Chondrocyte (in vitro differentiated cells): ENCODE measurements at regions not wholly inside any gene's neighbourhood (a gene's known extent, or its start where the extent isn't known, plus 50 kb on each side); places are given as distances from the start of the nearest gene placed in this dataset.
A peak's percentile ranks its signal among the peaks of the same experiment; 100 is the strongest.

ENCODE experiments used
- DNase-seq: peaks from one replicate; pipeline ENCODE4 v3.0.0; 2021; ENCODE audit warnings: mixed read lengths, low spot score
- H3K27ac Mint-ChIP-seq: one replicate; pipeline ENCODE4 v1.8.0; 2021; ENCODE audit warnings: mild to moderate bottlenecking, moderate library complexity, mixed read lengths; ENCODE audit not compliant: unreplicated experiment
- H3K27me3 Mint-ChIP-seq: 2 replicates; pipeline ENCODE4 v1.8.0; 2021; ENCODE audit warnings: low read depth, mixed read lengths
- H3K36me3 Mint-ChIP-seq: 2 replicates; pipeline ENCODE4 v1.8.0; 2021; ENCODE audit warnings: low read depth, mixed read lengths
- H3K4me1 Mint-ChIP-seq: 2 replicates; pipeline ENCODE4 v1.8.0; 2021; ENCODE audit warnings: low read depth, mild to moderate bottlenecking, mixed read lengths
- H3K4me3 Mint-ChIP-seq: one replicate; pipeline ENCODE4 v1.8.0; 2021; ENCODE audit warnings: mild to moderate bottlenecking, moderate library complexity, mixed read lengths; ENCODE audit not compliant: unreplicated experiment
- H3K9me3 Mint-ChIP-seq: 2 replicates; pipeline ENCODE4 v1.8.0; 2021; ENCODE audit warnings: low read depth, mixed read lengths
- TF ChIP-seq, protein P1 (sequence below): fragments of 200-600 bp; sonication (generic); IDR thresholded peaks from 2 replicates; pipeline ENCODE4 v1.5.0; 2021; ENCODE audit warnings: antibody characterized with exemption, mild to moderate bottlenecking, moderate library complexity

DNA sequence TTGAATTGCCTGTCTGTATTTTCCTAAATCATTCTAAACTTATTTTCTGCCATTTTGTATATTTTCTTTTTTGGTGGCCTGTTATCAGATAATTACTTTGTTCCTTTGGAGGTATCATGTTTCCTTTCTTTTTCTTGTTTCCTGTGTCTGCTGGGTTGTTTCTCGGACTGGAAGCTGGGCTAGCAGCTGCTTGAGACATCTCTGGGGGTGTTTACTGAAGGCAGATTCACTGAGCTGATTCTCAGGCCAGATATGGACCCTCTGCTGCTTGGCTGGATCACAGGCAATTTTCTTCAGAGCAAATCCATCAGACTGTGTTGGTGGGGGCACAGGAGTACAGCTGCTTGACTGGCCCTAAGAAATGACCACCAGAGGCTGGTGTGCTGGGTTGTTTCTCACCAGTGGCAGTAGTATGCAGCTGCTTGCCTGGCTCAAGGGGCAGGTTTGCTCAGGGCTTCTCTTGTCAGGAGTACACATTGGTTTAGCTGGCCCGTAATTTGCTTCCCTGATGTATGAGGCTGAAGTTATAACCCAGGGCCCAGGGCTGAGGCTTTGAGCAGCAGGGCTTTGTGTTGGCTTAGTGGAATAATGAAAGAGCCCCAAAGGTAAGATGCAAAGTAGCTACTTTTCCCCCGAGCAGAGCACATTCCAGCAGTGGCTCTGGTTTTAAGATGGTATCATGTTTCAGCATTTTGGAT lies 680.6 kb downstream of the TECRL start:
- Mint-ChIP-seq H3K36me3 (no peaks in the 10 kb centered on the region), H3K27ac (no peak overlapping the region), H3K4me3 (no peak overlapping the region), H3K9me3 (no peaks in the 10 kb centered on the region), H3K4me1 (no peaks in the 10 kb centered on the region), H3K27me3 (peaks cover 9% of the 10 kb centered on the region)
- TF ChIP-seq, protein P1, sequence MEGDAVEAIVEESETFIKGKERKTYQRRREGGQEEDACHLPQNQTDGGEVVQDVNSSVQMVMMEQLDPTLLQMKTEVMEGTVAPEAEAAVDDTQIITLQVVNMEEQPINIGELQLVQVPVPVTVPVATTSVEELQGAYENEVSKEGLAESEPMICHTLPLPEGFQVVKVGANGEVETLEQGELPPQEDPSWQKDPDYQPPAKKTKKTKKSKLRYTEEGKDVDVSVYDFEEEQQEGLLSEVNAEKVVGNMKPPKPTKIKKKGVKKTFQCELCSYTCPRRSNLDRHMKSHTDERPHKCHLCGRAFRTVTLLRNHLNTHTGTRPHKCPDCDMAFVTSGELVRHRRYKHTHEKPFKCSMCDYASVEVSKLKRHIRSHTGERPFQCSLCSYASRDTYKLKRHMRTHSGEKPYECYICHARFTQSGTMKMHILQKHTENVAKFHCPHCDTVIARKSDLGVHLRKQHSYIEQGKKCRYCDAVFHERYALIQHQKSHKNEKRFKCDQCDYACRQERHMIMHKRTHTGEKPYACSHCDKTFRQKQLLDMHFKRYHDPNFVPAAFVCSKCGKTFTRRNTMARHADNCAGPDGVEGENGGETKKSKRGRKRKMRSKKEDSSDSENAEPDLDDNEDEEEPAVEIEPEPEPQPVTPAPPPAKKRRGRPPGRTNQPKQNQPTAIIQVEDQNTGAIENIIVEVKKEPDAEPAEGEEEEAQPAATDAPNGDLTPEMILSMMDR, result no peak
- DNase-seq, result no peak

DNA sequence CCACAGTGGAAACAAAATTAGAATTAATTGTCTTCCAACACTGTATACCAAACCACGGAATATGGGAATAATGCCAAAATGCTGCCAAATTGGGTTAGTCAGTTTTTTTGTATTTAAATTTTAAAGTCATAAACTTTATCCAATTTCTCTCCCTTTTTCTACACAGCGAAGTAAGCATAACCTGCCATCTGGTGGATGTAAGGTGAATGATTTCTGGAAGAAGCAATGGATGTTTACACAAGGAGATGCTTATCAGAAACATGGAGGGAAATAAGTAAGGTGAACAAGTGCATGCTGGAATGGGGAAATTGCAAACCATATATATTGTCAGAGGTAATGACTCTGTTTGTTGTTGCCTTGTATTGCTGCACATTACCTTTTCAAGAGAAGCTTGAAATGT lies 691.9 kb downstream of the TECRL start:
- no peak overlapping the region for H3K4me3 Mint-ChIP-seq
- no peak for DNase-seq
- H3K36me3 Mint-ChIP-seq, result no peaks in the 10 kb centered on the region
- H3K27me3 Mint-ChIP-seq, result peaks cover 5% of the 10 kb centered on the region
- peaks cover 2% of the 10 kb centered on the region for H3K4me1 Mint-ChIP-seq
- TF ChIP-seq, protein P1, result peak; percentile 82
- H3K27ac Mint-ChIP-seq, result no peak overlapping the region
- no peaks in the 10 kb centered on the region for H3K9me3 Mint-ChIP-seq

DNA sequence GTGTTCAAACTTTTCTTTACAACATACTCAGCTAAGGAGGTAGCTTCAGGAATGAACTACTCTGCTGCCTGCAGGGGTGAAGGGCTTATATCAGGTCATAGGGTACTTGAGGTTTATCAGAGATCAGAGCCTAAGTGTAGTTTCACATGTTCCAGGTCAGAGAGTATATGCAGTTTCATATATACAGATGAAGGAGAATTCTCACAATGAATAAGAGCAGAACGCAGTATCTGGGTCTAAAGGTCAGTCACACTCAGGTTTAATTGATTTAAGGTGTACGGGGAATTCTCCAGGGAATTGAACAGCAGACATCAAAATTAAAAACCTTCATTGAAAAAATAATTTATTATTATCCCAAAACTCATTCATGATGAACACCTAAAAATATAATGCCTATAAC lies 700.6 kb downstream of the TECRL start:
- Mint-ChIP-seq H3K4me1 (no peaks in the 10 kb centered on the region), H3K27ac (no peak overlapping the region), H3K4me3 (no peak overlapping the region), H3K9me3 (no peaks in the 10 kb centered on the region), H3K27me3 (peaks cover 5% of the 10 kb centered on the region), H3K36me3 (no peaks in the 10 kb centered on the region)
- no peak for DNase-seq
- TF ChIP-seq, protein P1, result no peak

DNA sequence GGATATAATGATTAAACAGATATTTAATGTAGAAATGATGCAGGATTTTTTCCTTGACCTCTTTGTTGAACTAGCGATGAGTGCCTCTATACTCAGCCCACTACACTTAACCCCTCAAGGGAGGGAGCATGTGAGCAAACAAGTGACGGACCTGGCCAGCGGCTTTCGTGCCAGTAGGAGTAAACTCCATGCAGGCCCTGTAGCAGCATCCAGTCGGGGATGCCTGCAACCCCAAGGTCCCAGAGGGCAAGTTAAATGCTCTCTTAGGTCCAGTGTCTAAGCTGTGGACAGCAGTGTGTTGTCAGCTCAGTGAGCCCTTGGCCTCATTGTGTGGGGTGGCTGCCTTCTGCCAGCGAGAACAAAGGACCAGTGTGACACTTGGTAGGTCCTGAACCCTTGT lies 708.7 kb downstream of the TECRL start:
- no peaks in the 10 kb centered on the region for H3K36me3 Mint-ChIP-seq
- no peak overlapping the region for H3K27ac Mint-ChIP-seq
- TF ChIP-seq, protein P1, result no peak

GRCh38 chr4:63693321-63693720 lies 715.9 kb downstream of the TECRL start:
- TF ChIP-seq, protein P1, result no peak
- DNase-seq, result no peak
- Mint-ChIP-seq H3K27me3 (peaks cover 17% of the 10 kb centered on the region), H3K9me3 (no peaks in the 10 kb centered on the region), H3K36me3 (no peaks in the 10 kb centered on the region), H3K4me1 (no peaks in the 10 kb centered on the region), H3K27ac (no peak overlapping the region), H3K4me3 (no peak overlapping the region)

More for the DNA sequence above, 708.7 kb downstream of the TECRL start:
- Mint-ChIP-seq H3K9me3 (no peaks in the 10 kb centered on the region), H3K4me3 (no peak overlapping the region), H3K27me3 (peaks cover 8% of the 10 kb centered on the region), H3K4me1 (no peaks in the 10 kb centered on the region)
- no peak for DNase-seq
